ENCODE measurements at regions not wholly inside any gene's neighbourhood (a gene's known extent, or its start where the extent isn't known, plus 50 kb on each side); places are given as distances from the start of the nearest gene placed in this dataset.

DNA sequence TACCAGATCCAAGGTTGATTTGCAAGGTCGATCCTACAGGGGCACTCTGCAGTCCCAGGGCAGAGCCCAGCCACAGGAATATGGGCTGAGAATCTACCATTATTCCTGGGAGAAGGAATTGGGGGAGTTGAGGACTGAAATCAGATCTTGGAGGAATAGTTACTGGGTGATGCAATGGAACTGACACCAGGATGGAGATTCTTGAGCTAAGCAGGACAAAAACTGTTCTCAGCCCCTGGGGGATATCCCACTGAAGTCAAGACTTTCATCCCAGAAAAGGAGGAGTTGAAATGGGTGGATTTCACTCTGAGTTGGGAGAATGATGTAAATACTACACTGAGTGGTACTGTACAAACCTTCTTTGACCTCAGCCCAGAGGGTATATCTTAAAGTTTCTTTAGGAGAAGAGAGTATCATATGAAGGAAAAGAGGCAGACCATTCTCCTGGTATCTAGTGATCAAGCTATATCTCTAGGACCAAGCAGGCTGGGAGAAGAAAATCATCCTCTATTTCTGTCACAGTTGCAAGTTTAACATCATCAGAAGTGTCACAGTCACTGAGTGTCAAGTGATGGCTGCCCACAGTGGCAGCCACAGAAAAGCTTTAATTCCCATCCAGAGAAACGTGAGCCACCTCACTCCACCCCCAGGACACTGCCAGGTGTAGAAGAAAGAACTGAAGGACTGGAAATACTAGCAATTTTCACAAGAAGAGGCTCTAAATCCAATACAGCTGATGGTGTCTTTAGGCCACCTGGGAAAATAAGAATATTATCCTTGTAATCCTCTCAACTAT is 181.9 kb downstream of the NUAK1 start:
- DNase-seq (ENCODE audit: low spot score): no peak

DNA sequence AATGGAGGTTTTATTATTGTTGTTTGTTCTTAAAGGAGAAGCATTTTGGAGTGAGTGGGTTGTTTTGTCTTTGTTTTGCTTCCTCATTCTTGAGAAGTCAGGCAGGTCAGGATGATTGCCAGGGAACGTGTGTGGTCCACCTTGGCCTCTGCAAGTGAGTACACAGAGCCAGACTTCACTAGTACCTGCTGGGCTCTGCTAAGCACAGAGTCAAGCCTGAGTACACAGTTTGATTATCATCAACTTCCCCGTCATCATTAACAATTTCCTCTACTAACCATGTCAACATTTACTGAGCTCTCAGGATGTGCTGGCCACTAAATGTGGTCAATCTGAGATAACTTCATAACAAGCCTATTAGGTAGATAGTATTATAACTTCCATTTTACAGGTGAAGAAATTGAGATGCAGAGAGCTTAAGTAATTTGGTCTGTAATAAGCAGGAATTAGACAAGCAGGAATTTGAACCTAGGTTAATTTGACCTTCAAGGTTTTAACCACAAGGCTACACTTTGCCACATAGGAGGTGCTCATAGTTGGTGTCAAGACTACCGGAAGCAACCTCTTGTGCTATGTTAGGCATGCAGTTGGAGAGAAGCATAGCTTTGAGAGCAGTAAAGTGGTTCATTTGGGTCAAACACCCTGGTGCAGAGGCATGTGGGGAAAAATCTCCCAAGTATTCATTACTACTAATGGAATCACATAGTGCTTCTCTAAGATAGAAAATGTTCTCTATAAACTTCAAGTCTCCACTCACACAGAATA is 178.3 kb downstream of the NUAK1 start:
- no peak for DNase-seq (ENCODE audit: low spot score)

DNA sequence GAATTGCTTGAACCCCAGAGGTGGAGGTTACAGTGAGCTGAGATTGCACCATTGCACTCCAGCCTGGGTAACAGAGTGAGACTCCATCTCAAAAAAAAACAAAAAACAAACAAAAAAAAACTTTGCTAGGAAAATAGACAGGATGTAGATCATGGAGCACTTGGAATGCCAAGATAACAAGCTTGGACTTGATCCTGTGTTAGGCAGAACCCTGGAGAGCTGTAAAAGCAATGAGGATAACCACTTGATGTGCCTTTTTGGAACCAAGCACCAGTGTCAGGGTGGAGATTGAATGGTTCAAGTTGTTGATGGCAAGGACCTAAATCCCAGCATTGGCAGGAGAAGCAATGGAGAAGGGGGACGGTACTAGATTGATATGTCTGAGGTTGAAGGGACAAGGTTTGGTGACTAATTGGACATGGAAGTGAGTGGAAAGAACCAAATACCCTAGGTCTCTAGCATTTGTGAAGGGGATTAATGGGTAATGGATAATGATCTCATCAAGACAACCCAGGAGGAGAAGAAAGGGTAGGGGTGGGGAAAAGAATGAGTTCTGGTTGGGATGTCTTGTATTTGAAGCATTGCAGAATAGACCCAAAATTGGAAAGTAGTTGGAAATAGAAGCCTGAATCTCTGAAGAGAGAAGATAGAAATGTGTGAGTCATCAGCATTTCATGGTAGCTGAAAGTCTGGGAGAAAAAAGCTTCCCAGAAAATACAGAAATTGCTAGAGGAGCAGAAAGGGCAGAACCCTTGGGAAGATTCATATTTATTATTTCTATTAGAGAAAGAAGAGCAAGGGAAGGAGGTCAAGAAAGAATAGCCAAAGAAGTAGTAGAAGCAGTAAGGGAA is 176.7 kb downstream of the NUAK1 start:
- DNase-seq (ENCODE audit: low spot score): no peak

DNA sequence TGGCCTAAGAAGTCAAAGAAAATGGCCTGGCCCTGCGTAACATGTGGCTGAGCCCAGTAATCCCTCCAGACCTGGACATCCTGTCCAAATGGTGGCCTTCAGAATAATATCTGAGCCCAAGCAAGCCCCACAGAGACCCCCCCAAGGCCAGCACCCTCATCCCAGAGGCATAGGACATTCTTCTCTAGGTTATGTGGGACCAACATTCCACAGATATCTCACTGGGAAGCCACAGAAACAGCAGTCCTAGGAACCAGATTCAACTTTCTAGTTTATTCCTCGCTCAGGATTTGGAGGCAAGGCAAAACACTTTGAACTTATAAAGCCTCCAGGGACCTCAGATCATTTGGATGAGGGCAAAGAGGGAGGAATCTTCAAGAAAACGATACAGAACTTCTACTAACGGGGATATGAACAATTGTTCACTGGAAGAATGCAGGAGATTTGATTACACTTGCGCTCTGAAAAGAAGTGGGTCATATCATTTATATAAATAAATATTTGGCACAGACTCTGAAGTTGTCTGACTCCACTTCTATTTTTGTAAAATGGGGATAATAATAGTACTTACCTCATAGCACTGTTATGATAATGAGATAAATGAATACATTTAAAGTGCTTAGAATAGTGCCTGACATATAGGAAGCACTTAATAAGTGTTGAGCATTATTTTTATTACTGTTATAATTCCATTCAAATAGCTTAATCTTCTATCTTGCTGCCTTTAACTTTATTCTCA is 171.5 kb downstream of the NUAK1 start:
- DNase-seq (ENCODE audit: low spot score): no peak

DNA sequence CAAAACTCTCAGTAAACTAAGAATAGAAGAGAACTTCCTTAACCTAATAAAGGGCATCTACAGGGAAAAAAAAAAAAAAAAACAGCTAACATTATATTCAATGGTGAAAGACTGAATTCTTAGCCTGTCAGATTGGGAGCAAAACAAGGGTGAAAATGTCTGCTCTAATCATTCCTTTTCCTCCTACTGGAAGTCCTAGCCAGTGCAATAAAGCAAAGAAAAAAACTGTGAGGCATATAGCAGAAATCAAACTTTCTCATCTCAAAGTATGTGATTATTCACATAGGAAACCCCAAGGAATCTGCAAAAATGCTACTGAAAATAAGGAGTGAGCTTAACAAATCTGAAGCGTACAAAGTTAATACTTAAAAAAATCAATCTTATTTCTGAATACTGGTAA is 170.7 kb downstream of the NUAK1 start:
- no peak for DNase-seq (ENCODE audit: low spot score)

DNA sequence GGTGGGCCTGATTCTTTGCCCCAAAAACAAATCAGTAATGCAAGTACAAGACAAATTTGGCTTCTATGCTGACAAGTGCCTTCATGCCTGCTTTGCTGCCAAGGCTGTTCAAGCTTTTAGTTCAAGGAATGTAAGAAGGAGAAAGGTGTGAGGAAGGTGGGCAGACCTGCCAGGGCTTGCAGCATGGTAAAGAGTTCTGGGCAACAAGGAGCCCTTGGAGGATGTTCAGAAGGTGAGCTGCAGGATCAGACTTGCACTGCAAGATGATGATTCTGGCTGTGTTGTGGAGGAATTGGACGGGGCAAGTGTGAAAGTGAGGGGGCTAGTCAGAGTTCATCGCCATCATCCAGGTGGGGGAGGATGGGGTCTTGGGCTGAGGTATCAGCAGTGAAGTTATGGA is 167.9 kb downstream of the NUAK1 start:
- no peak for DNase-seq (ENCODE audit: low spot score)

DNA sequence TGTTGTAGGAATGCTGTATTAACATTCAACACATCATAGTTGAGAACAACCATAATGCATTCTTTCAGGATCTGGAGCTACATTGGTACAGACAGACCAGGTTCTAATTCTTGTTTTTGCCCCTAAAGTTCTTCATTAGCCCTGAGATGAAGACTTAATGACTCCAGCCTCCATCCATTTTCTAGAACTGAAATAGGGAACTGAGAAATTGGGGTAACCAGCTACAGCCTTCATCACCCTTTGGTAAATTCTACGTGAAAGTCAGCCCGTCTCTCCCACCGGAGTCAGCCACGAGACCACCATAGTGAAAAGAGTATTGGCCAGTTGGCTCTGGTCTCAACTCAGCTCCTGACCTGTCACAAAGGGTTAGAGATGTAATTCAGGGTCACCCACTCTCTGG is 164.0 kb downstream of the NUAK1 start:
- DNase-seq (ENCODE audit: low spot score): no peak

DNA sequence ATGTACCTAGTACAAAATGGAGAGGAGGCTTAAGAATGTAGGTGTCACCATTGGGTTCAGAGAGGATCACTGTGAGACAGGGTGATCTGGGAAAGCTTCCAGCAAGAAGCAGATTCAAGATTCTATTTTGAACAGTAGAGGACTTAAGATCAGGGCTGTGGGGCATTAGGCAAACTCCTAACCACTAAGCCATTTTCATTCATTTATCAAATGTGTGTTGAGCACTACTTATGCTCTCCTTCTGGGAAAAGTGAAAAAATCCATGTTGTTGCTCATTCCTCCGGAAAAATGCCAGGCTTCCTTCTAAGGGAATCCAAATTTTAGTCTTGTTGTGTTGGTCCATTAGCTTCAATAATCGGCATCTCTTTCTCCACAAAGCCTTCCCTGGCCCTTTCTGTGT is 163.4 kb downstream of the NUAK1 start:
- DNase-seq (ENCODE audit: low spot score): no peak

DNA sequence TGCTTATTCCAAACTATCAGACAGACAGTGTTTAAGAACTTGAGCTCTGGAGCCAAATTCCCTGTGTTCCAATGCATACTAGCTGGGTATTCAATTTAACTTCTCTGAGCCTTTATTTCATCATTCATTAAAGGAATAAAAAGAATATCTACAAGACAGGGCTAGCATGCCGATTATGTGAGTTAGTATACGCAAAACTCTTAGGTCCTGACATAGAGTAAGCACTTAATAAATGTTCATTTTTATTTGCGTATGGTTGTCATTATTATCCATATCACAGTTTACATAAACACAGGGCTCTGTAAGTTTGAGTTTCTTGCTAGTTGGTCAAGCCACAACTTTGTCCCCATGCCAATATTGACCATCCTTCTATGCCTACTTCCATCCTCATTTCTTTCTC is 161.5 kb downstream of the NUAK1 start:
- no peak for DNase-seq (ENCODE audit: low spot score)

DNA sequence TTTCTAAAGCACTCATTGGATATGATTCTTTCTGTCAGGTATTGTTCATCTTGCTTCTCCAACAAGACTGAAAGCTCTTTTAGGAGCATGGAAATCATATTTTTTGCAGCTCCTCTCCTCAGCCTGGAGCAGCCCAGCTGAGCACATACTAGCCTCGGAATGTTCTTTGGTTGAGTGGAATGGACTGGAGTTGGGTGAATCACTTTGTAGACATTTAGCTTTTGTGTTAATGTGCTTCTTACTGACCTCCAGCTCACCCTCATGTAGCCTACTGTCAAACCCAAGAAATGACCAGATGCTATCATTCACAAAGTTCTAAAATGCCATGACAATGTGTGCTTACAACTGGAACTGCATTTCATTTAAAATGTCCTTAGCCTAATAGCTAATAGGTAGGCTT is 161.1 kb downstream of the NUAK1 start:
- peak; percentile 81 for DNase-seq (ENCODE audit: low spot score)

DNA sequence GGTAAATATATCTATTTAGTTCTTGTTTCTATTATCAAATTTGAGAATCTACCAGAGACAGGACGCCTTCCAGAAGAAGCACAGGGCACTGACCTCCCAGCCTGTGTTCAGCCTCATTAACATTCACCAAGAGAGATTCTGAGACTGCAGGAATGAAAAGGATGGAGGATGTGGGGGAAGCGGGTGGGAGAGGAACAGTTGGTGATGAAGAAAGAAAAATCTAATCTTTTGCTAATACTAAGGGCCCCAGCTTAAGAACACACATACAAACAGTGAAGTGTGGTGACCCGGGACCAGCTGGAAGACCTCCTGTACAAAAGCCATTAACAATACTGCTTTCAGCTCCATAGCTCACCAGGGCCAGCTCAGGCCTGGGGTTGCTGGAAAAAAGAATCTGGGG is 160.5 kb downstream of the NUAK1 start:
- no peak for DNase-seq (ENCODE audit: low spot score)

DNA sequence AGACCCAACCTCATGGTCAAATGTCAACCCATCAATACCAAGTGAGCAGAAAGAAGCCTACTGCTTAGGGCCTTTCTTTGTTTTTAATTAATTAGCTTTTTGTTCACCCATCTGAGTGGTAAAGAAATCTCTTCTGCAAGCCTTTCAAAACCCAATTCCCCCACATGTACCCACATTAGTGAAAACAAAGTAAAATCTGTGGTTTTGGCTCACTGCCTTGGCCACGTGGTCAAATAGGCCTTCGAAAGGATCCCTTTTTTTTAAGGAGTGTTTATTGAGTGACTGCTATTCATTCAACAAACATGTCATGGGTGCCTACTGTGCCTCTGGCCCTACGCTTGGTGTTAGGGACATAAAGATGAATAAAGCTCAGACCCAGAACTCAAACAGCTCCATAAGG is 160.1 kb downstream of the NUAK1 start:
- DNase-seq (ENCODE audit: low spot score): no peak

DNA sequence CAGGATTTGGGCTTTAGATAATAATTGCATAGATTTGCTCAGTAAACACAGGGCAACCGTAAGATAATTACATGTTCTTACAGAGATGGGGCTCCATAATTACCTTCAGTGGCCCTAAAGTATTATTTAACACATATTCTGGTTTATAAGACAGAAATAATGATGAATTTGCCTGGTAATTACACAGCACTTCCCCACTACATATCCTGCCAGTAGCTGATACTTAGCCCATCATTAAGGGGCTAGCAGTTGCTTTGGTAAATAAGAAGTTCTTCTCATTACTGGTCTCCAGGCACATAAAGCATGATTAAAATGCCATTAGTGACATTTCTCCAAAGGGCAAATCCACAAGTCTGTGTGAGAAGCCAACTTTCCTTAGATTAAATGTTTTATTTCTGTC is 158.7 kb downstream of the NUAK1 start:
- no peak for DNase-seq (ENCODE audit: low spot score)

DNA sequence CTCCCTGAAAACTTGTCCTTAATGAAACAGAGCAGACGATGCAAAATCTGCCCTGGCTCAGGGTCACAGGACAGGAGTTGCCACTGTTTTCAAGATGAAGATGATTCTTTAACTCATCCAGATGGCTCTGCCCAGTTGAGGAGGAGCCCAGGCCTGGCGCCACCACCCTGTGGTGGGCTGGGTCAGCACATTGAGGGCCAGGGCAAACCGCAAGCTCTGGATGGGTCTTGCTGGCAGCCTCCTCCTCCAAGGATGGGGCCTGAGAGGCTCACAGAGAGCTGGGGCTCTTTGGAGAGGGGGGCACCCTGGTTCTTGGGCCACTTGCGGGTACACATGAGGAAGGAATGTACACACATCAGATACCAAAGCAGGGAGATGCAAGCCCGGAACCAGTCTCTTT is 158.2 kb downstream of the NUAK1 start:
- no peak for DNase-seq (ENCODE audit: low spot score)

DNA sequence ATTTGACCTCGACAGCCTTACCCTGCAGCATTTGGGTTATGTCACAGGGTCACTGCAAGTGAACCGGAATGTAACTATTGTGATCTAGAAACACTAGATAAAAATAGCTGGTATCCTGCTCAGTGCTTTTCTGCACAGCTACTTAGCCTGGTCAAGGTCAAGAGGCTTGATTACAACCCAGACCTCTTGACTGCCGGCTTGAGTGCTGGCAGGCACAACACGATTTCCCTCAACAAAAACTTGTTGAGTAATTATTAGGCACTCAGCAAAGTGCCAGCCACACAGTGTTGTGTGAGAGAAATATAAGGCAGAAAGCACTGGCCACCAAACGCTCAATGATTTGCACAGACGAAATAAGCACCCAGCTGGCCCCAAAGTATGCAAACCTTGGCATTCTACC is 156.7 kb downstream of the NUAK1 start:
- DNase-seq (ENCODE audit: low spot score): no peak

DNA sequence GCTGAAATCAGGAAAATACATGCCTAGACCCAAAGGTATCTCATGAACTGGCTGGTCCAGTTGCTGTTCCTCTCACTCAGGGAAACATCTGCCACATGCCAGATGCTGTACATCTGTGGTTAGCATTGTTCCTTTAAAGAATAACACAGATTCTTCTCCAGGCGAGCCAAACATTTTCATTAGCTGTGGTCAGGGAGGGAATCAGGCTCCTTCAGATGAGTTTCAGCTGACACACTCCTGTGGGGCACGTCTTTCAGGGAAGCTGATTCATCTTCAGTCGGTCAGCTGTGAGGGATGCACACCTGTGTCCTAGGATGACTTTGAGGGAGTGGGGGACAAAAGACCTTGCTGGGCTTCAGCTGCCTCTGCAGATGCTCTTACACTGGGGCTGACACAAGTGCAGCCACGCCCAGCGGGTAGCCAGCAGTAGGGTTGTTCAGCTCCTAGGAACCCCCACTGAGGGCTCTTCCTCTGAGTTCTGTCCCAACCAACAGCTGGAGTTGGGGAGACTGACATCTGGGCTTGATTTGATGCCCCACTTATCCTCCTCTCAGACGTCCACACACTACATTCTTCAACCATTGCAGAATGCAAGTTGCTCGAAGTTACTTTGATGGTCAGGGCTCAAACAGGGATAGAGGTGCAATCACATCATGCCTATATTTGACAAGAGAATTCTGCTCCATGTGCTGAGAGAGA is 155.0 kb downstream of the NUAK1 start:
- peak; percentile 66 for DNase-seq (ENCODE audit: low spot score)

DNA sequence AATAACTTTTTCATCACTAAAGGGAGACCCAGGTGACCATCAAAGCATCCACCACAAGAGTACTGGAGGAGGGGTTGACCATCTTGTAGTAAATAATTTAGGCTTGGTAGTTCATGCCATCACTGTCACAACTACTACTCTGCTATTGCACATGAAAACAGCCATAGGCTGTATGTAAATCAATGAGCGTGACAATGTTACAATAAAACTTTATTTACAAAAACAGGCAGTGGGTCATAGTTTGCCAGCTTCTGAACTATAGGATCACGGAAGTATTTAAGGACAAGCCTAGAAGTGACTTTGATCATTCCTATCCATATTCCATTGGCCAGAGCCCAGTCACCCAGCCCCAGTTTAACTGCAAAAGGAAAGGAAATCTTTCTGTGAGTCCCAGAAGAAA is 153.4 kb downstream of the NUAK1 start:
- DNase-seq (ENCODE audit: low spot score): no peak

DNA sequence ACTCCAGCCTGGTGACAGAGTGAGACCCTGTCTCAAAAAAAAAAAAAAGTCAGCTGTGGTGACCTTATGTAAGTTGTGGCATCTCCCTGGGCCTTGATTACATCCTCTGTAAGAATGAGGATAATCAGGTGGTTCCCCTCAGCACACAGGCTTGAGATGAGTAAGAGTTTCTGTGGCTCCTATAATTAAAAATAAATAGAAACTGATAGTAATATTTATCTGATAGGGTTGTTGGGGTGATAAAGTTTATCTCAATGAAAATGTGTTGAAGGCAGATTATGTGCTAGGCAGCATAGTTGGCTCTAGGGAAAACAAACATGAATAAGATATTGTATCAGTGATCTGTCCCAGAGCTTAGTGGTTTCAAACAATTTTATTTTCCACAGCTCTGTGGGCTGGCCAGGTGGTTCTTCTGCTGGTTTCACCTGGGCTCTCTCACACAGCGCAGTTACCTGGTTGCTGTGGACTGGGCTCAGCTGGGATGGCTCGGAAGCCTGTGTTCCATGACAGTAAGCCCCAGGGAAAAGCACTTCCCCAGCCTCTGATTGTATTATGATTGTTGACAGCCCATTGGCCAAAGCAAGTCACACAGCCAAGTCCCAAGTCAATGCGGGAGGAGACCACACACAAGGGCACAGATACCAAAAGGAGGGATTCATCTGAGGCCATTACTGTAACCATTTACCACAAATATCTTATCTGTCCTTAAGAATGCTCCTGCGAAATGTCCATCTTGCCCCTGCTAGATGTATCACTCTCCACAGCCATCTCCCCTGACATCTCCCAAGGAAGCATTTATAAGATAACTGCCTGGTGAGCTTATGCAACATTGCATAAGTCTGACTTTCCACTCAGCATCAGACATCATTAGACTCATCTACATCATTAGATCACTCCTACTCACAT is 151.7 kb downstream of the NUAK1 start:
- peak; percentile 75 for DNase-seq (ENCODE audit: low spot score)

DNA sequence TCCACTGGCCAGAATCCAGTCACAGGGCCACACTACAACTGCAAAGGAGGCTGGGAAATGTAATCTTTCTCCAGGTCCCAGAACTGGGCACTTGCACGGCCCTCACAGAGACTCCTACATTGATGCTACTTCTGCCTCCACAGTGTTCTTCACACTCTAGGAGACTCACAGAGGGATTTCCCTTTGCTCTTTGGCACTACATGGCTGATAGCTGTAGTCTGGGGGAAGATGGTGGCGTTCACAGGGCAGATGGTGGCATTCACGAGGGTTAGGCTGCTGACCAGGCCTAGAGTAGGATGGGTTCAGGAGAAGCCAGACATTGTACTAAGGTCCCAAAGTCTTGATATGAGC is 151.1 kb downstream of the NUAK1 start:
- DNase-seq (ENCODE audit: low spot score): no peak
